AG04450 (cell line): ENCODE measurements at regions not wholly inside any gene's neighbourhood (a gene's known extent, or its start where the extent isn't known, plus 50 kb on each side); places are given as distances from the start of the nearest gene placed in this dataset.

Experiments used
- CTCF ChIA-PET: fragments of 300-600, 350-600 bp; formaldehyde crosslinking; extraction: SDS; loops from one replicate; lab custom pipeline; 2022; ENCODE audit warnings: antibody characterized with exemption, inconsistent platforms; lab: Charles Lee
- POLR2A ChIA-PET: fragments of 350-600 bp; formaldehyde crosslinking; extraction: SDS; loops from one replicate; lab custom pipeline; 2021; ENCODE audit warnings: antibody characterized with exemption, inconsistent platforms; lab: Yijun Ruan, JAX
- DNase-seq: peaks from one replicate; pipeline ENCODE4 v3.0.0-alpha.2; 2011; ENCODE audit warnings: low read depth, low spot score
- H3K27ac ChIP-seq: one replicate; pipeline ENCODE4 v1.5.1; 2012; ENCODE audit warnings: low read depth, low read length, control low read depth
- H3K27me3 ChIP-seq: one replicate; pipeline ENCODE4 v1.6.0; 2012; ENCODE audit warnings: low read length; ENCODE audit not compliant: control insufficient read depth, insufficient read depth
- H3K4me3 ChIP-seq: 2 replicates; pipeline ENCODE4 v1.5.1; 2011; ENCODE audit warnings: mild to moderate bottlenecking, low read depth, low read length, control low read depth
- H3K9me3 ChIP-seq: 2 replicates; pipeline ENCODE4 v1.5.1; 2012; ENCODE audit warnings: low read length; ENCODE audit not compliant: control insufficient read depth, insufficient read depth
- TF ChIP-seq, protein P1 (sequence below): IDR thresholded peaks from 2 replicates; pipeline ENCODE4 v1.5.1; 2011; ENCODE audit warnings: low read depth, low read length, control low read depth, inconsistent platforms

DNA sequence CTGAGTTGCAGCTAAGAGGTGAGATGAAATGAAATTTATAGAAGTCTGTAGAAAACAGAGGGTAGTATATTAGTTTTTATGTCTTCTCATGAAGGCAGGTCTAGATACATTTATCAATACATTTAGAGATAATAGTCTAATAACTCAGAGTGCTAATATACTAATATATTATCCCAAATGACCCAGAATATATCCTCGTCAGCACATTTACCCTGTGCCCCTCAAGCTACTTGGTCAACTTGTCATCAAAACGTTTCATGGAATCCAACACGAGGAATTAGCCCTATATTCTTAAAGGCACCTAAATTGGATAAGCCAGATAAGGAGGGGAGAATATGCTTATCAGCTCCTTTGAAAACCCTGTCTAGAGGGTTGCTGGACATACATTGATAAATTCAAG is 415.1 kb upstream of the LRRTM1 start:
- no peak overlapping the region for H3K4me3 ChIP-seq
- POLR2A ChIA-PET, result no interaction called here

DNA sequence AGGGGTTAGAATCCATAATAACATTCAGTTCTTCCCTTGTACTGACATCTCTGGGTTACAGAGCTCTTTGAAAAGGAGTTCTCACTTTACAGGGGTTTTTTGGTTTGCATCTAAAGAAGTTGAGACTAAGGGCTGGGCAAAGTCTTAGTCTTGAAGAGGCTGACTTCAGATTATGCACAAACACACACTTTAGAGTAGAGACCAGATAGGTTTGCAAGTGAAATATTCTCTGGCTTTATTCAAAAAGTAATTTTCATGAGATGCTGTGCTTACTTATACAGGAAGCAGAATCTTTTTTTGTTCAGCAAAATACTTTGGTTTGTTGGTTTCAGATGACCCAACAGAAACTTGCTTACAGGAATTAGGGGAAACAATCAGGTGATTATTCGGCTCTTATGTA is 410.9 kb upstream of the LRRTM1 start:
- Histone ChIP-seq H3K4me3 (no peak overlapping the region), H3K27me3 (no peaks in the 10 kb centered on the region), H3K9me3 (peaks cover 7% of the 10 kb centered on the region), H3K27ac (no peak overlapping the region)
- DNase-seq, result no peak
- TF ChIP-seq, protein P1, sequence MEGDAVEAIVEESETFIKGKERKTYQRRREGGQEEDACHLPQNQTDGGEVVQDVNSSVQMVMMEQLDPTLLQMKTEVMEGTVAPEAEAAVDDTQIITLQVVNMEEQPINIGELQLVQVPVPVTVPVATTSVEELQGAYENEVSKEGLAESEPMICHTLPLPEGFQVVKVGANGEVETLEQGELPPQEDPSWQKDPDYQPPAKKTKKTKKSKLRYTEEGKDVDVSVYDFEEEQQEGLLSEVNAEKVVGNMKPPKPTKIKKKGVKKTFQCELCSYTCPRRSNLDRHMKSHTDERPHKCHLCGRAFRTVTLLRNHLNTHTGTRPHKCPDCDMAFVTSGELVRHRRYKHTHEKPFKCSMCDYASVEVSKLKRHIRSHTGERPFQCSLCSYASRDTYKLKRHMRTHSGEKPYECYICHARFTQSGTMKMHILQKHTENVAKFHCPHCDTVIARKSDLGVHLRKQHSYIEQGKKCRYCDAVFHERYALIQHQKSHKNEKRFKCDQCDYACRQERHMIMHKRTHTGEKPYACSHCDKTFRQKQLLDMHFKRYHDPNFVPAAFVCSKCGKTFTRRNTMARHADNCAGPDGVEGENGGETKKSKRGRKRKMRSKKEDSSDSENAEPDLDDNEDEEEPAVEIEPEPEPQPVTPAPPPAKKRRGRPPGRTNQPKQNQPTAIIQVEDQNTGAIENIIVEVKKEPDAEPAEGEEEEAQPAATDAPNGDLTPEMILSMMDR, result no peak
- ChIA-PET CTCF (no interaction called here), POLR2A (no interaction called here)

More for the DNA sequence above, 415.1 kb upstream of the LRRTM1 start:
- CTCF ChIA-PET, result no interaction called here
- Histone ChIP-seq H3K9me3 (peaks cover 7% of the 10 kb centered on the region), H3K27me3 (no peaks in the 10 kb centered on the region), H3K27ac (no peak overlapping the region)
- no peak for DNase-seq
- TF ChIP-seq, protein P1, result no peak

GRCh38 chr2:80711915-80712314 is 407.4 kb upstream of the LRRTM1 start:
- Histone ChIP-seq H3K27me3 (no peaks in the 10 kb centered on the region), H3K27ac (no peak overlapping the region), H3K4me3 (no peak overlapping the region), H3K9me3 (peaks cover 10% of the 10 kb centered on the region)
- no peak for DNase-seq
- POLR2A ChIA-PET, result no interaction called here
- TF ChIP-seq, protein P1, result no peak
- CTCF ChIA-PET, result no interaction called here

DNA sequence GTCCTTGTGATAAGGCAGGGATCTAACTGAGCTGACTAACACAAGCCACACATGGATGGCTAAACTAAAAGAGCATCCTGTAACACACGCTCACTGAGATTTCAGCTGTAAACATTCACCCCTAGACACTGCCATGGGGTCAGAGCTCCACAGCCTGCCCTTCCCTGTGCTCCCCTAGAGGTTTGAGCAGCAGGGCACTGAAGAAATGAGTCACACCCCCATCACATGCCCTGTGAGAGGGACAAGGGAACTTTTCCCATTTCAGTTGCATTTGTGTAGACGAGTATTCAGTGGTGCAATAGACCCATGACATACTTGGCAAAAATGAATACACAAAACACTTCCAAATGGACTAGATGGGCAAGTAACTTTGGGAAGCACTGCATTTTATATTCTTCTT is 402.4 kb upstream of the LRRTM1 start:
- H3K4me3 ChIP-seq, result no peak overlapping the region
- H3K27me3 ChIP-seq, result no peaks in the 10 kb centered on the region
- TF ChIP-seq, protein P1, result no peak
- no peak overlapping the region for H3K27ac ChIP-seq
- H3K9me3 ChIP-seq, result peaks cover 17% of the 10 kb centered on the region
- DNase-seq, result no peak
- CTCF ChIA-PET, result no interaction called here
- POLR2A ChIA-PET, result no interaction called here

- no peak for DNase-seq
- peaks cover 17% of the 10 kb centered on the region for H3K9me3 ChIP-seq
- TF ChIP-seq, protein P1, result no peak
- no peak overlapping the region for H3K4me3 ChIP-seq
- no peak overlapping the region for H3K27ac ChIP-seq
- ChIA-PET POLR2A (no interaction called here), CTCF (no interaction called here)
- H3K27me3 ChIP-seq, result no peaks in the 10 kb centered on the region
These were observed 402.0 kb upstream of the LRRTM1 start for GRCh38 chr2:80706541-80706940.
